Naive B cell (primary cell): ENCODE measurements at regions not wholly inside any gene's neighbourhood (a gene's known extent, or its start where the extent isn't known, plus 50 kb on each side); places are given as distances from the start of the nearest gene placed in this dataset.
"Not testable (repeated sequence)": the region's sequence is repeated elsewhere in the genome, so short reads cannot be mapped to it uniquely, and the experiment has no call there.

Experiments used
- ATAC-seq, 2 donors: fragments of 150-1000 bp; cut with Tn5 transposase; 2 replicates each; pipeline ENCODE4 v1.10.0; 2021; ENCODE audit warnings: low read depth in 2 of 2, mild to moderate bottlenecking in 2 of 2, moderate library complexity in 2 of 2
- DNase-seq: peaks from one replicate; pipeline ENCODE4 v3.0.0; 2022
- H3K27ac Mint-ChIP-seq, 6 donors: one replicate each; pipeline ENCODE4 v1.8.0; 2020 to 2022; ENCODE audit warnings: mild to moderate bottlenecking in 6 of 6, mixed read lengths in 6 of 6, moderate library complexity in 5 of 6, inconsistent platforms in 2 of 6
- H3K27me3 Mint-ChIP-seq, 3 donors: one replicate each; pipeline ENCODE4 v1.8.0; 2021 to 2022; ENCODE audit warnings: mixed read lengths in 3 of 3, mild to moderate bottlenecking in 1 of 3
- H3K36me3 Mint-ChIP-seq, 2 donors: one replicate each; pipeline ENCODE4 v1.8.0; 2020 to 2022; ENCODE audit warnings: mixed read lengths in 2 of 2, inconsistent platforms in 1 of 2, mild to moderate bottlenecking in 1 of 2
- H3K4me1 Mint-ChIP-seq, 3 donors: one replicate each; pipeline ENCODE4 v1.8.0; 2020 to 2022; ENCODE audit warnings: mixed read lengths in 3 of 3, inconsistent platforms in 1 of 3, mild to moderate bottlenecking in 1 of 3, moderate library complexity in 1 of 3
- H3K4me3 Mint-ChIP-seq, 8 donors: one replicate each; pipeline ENCODE4 v1.8.0; 2020 to 2022; ENCODE audit warnings: mild to moderate bottlenecking in 8 of 8, mixed read lengths in 8 of 8, moderate library complexity in 8 of 8, inconsistent platforms in 2 of 8
- H3K9me3 Mint-ChIP-seq, 7 donors: one replicate each; pipeline ENCODE4 v1.8.0; 2020 to 2022; ENCODE audit warnings: mixed read lengths in 7 of 7, mild to moderate bottlenecking in 5 of 7, inconsistent platforms in 2 of 7, moderate library complexity in 1 of 7

- H3K4me1 Mint-ChIP-seq, ATAC-seq, H3K36me3 Mint-ChIP-seq, H3K4me3 Mint-ChIP-seq, H3K27ac Mint-ChIP-seq, DNase-seq, H3K9me3 Mint-ChIP-seq, H3K27me3 Mint-ChIP-seq: not testable (repeated sequence)
Observed at GRCh38 chr21:7743940-7744339, 2777.4 kb upstream of the TPTE start.

DNA sequence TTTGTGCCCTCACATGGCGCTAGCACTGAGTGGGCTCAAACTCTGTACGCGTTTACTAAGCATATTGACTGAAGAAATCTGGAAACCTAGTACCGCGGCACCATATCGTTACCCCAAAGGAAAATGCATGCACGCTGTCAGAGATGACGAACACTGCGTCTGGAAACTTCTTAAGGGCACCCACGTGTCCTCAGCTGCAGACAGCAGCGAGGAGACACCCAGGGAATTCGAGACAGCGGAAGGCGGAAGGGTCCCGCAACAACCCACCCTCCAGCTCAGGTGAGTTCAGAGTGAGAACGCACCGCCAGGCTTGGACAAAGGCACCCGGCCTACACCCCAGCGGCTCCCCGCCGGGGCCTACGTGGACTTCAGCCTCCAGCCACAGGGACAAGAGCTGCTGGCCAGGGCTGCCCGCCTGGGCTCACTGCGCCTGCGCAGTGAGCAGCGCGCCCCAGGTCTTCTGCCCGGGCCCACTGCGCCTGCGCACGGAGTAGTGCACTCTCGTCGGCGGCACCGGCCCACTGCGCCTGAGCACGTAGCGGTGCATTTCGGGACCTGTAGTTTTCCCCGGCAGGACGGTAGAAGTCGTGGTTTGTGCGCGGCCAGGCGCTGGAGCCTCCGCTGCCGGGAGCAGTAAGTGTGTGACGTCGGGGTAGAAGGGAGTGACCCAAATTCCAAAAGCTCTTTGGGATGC lies 2776.8 kb upstream of the TPTE start:
- DNase-seq, H3K4me1 Mint-ChIP-seq, H3K36me3 Mint-ChIP-seq, H3K27ac Mint-ChIP-seq, H3K9me3 Mint-ChIP-seq, H3K27me3 Mint-ChIP-seq, H3K4me3 Mint-ChIP-seq: not testable (repeated sequence)
- peak; percentile 96 to 97 for ATAC-seq

DNA sequence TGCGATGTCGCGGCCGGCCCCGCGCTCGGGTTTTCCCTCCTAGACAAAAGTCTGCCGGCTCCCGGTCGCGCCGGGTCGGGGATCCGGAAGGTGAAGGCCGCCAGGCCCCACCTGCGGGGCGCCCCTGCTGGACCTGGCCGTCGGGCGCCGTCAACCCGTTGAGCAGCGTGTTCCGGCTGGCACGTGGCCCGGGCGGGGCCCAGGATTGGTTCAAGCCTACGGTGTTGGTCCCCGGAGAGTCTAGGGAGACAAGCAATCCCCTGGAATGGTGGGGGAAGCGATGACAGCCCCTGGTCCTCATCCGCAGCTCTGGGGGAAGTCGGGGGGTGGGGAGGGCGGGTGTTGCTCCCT lies 2776.3 kb upstream of the TPTE start:
- not testable (repeated sequence) for H3K9me3 Mint-ChIP-seq, H3K27ac Mint-ChIP-seq, H3K36me3 Mint-ChIP-seq, H3K4me3 Mint-ChIP-seq, DNase-seq, H3K27me3 Mint-ChIP-seq, H3K4me1 Mint-ChIP-seq
- ATAC-seq: peak; percentile 78 to 83

DNA sequence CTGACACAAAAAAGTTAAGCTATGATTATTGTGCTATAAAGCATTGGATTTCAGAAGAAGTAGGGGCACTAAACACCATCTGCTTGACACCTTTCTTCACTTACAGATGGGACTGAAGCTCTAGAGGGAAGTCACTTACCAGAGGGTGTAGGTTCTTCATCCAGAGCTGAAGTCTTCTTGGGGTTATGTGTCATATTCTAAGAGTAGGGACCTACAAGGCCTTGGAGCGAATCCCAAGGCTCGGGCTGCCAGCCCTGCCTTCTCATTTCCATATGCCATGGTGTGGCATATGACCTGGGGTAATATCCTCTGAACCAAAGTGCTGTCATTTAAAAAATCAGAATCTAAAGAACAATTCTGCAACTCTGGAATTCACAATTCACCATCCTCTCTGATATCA lies 2773.4 kb upstream of the TPTE start:
- not testable (repeated sequence) for ATAC-seq, H3K4me1 Mint-ChIP-seq, DNase-seq, H3K27me3 Mint-ChIP-seq, H3K27ac Mint-ChIP-seq, H3K4me3 Mint-ChIP-seq, H3K9me3 Mint-ChIP-seq, H3K36me3 Mint-ChIP-seq

DNA sequence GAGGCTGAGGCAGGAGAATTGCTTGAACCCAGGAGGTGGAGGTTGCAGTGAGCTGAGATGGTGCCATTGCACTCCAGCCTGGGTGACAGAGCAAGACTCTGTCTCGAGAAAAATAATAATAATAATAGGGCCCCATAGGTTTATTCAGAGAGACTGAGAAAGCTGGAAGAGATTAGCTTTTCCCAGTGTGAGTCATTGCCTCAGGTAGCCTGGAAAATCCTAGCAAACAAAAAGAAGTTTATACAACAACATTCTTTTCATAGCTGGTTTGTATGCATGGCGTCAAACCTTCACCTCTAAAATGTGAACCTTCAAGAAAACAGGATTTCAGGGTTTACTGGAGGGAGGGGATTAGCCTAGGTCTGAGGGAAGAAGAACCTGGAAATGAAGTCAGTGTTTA lies 2768.8 kb upstream of the TPTE start:
- not testable (repeated sequence) for H3K9me3 Mint-ChIP-seq, H3K27ac Mint-ChIP-seq, ATAC-seq

DNA sequence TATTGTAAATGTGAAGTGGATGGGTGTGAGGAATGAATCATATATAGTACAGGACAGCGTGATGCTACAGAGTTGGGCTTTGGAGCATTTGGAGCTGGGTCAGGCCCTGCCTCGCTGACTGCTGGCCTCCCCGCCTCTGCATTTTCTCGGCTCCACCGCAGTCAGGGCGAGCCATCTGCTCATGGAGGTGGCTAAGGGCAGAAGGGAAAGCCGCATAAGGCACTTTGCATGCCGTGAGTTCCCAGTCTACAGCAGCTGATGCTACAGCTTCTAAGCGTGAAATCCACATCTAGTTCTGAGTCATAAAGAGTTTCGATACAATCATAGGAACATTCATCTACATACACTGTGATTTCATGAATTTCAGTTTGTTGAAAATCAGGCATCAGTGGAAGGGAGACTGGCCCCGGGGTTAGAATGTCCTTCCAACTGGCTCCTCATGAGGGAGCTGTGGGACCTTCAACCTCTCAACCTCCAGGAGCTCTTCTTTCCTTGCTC lies 2768.0 kb upstream of the TPTE start:
- not testable (repeated sequence) for H3K4me1 Mint-ChIP-seq, ATAC-seq, H3K36me3 Mint-ChIP-seq, H3K27ac Mint-ChIP-seq, DNase-seq, H3K9me3 Mint-ChIP-seq, H3K27me3 Mint-ChIP-seq, H3K4me3 Mint-ChIP-seq

More for the DNA sequence above, 2768.8 kb upstream of the TPTE start:
- not testable (repeated sequence) for H3K27me3 Mint-ChIP-seq, H3K4me3 Mint-ChIP-seq, H3K36me3 Mint-ChIP-seq, DNase-seq, H3K4me1 Mint-ChIP-seq

DNA sequence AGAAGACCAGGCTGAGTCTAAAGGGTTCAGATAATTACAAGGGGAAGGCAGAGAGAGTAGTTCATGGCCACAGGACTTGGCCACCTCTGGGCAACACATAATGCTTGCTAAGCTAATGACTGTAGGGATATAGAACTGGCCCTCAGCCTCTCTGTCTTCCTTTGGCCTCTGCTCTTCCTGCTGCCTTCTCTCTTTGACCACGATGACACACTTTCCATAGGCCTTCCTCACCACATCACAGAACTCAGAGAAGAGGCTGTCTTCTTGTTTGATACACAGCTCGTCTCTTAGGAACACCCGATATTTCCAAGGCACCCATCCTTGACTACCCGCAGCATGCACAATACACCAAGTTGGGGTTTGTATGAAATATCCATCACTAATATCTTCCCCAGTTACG lies 2751.4 kb upstream of the TPTE start:
- not testable (repeated sequence) for H3K36me3 Mint-ChIP-seq, H3K27me3 Mint-ChIP-seq, H3K27ac Mint-ChIP-seq, DNase-seq, H3K4me1 Mint-ChIP-seq, H3K9me3 Mint-ChIP-seq, H3K4me3 Mint-ChIP-seq, ATAC-seq

GRCh38 chr21:7774219-7774618 lies 2747.2 kb upstream of the TPTE start:
- not testable (repeated sequence) for H3K36me3 Mint-ChIP-seq, H3K27me3 Mint-ChIP-seq, H3K9me3 Mint-ChIP-seq, H3K27ac Mint-ChIP-seq, DNase-seq, H3K4me1 Mint-ChIP-seq, ATAC-seq, H3K4me3 Mint-ChIP-seq

- H3K4me3 Mint-ChIP-seq: peak overlapping the region in 2 of 8 donors; percentile 58 to 61
- peak overlapping the region; percentile 44 to 95 (median 92) for H3K27ac Mint-ChIP-seq
- H3K36me3 Mint-ChIP-seq, H3K27me3 Mint-ChIP-seq, ATAC-seq, H3K9me3 Mint-ChIP-seq, H3K4me1 Mint-ChIP-seq, DNase-seq: not testable (repeated sequence)
Observed at GRCh38 chr21:7775327-7775984, 2745.9 kb upstream of the TPTE start.

DNA sequence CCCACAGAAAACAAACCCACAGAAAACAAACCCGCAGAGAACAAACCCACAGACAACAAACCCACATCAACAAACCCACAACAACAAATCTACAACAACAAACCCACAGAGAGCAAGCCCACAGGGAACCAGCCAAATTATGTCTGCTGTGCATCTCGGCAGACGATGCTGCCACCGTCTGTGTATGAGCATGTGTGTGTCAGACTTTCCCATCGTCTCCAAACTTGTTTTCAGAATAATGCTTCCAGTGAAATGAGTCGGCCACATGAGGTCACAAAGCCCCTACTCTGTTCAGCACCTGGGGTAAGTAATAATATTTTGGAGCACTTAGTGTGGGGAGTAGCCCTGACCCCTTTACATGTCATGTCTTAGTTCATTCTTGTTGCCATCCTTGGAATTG lies 2745.3 kb upstream of the TPTE start:
- Mint-ChIP-seq H3K4me3 (peak overlapping the region in 1 of 8 donors; percentile 61), H3K27ac (peak overlapping the region in 3 of 6 donors; percentile 27 to 93 (median 44))
- H3K9me3 Mint-ChIP-seq, DNase-seq, H3K36me3 Mint-ChIP-seq, H3K4me1 Mint-ChIP-seq, H3K27me3 Mint-ChIP-seq, ATAC-seq: not testable (repeated sequence)

- H3K4me3 Mint-ChIP-seq, DNase-seq, H3K4me1 Mint-ChIP-seq, H3K36me3 Mint-ChIP-seq, H3K27me3 Mint-ChIP-seq, H3K27ac Mint-ChIP-seq, H3K9me3 Mint-ChIP-seq: not testable (repeated sequence)
- peak; percentile 55 to 78 for ATAC-seq
Observed at GRCh38 chr21:7776622-7777021, 2744.8 kb upstream of the TPTE start.

DNA sequence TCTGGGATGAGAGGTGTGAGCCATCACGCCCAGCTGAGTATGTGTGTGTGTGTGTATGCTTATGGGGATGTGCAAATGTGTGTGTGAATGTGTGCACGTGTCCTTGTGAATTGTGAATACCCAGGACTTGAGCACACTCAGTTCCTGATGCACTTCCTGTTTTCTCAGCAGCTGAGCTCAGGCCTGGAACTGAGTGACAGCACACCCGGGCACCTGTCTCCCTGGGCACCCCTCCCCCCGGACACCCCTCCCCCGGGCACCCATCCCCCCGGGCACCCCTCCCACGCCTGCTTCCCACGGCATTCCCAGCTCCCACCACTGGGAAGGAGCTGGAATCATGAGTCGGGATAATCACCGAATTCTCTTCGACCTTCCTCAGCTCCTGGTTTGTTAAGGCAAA lies 2744.1 kb upstream of the TPTE start:
- H3K4me3 Mint-ChIP-seq, H3K4me1 Mint-ChIP-seq, DNase-seq, H3K9me3 Mint-ChIP-seq, H3K27ac Mint-ChIP-seq, H3K27me3 Mint-ChIP-seq, H3K36me3 Mint-ChIP-seq: not testable (repeated sequence)
- peak; percentile 80 to 91 for ATAC-seq

GRCh38 chr21:7787427-7788078 lies 2733.8 kb upstream of the TPTE start:
- DNase-seq, H3K9me3 Mint-ChIP-seq, H3K27me3 Mint-ChIP-seq, H3K4me1 Mint-ChIP-seq, H3K4me3 Mint-ChIP-seq, H3K27ac Mint-ChIP-seq, ATAC-seq, H3K36me3 Mint-ChIP-seq: not testable (repeated sequence)

GRCh38 chr21:7793797-7794196 lies 2727.6 kb upstream of the TPTE start:
- H3K9me3 Mint-ChIP-seq, ATAC-seq: not testable (repeated sequence)

More at GRCh38 chr21:7793797-7794196, 2727.6 kb upstream of the TPTE start:
- not testable (repeated sequence) for DNase-seq, H3K27ac Mint-ChIP-seq, H3K4me3 Mint-ChIP-seq, H3K36me3 Mint-ChIP-seq, H3K27me3 Mint-ChIP-seq, H3K4me1 Mint-ChIP-seq
